GM19395 (cell line): ENCODE measurements at regions not wholly inside any gene's neighbourhood (a gene's known extent, or its start where the extent isn't known, plus 50 kb on each side); places are given as distances from the start of the nearest gene placed in this dataset.

ENCODE experiments used
- ATAC-seq: cut with Tn5 transposase; IDR thresholded peaks from one replicate; pipeline ENCODE4 v1.9.1; 2021; ENCODE audit warnings: mild to moderate bottlenecking, moderate library complexity; ENCODE audit not compliant: unreplicated experiment

DNA sequence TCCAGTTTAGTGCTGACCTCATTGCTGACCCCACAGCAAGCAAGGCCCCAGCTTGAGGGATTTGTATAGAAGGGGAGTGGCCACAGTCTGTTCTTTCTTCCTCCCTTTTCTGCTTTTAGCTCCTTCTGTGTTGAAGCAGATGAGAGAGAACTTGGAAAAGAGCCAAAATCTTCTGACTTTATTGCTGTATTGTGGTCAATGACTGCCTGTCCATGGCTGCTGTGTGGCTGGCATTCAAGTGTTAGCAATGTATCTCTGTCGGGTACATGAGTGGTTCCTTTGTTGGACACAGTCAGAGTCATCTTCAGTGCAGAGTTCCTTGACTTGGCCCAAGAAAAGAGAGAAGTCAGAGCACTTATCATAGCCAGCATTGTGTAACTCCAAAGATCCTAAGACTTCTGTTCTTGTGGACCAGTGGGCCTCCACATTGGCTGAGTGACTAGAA, 154.1 kb downstream of the LRRC70 start:
- no peak for ATAC-seq

DNA sequence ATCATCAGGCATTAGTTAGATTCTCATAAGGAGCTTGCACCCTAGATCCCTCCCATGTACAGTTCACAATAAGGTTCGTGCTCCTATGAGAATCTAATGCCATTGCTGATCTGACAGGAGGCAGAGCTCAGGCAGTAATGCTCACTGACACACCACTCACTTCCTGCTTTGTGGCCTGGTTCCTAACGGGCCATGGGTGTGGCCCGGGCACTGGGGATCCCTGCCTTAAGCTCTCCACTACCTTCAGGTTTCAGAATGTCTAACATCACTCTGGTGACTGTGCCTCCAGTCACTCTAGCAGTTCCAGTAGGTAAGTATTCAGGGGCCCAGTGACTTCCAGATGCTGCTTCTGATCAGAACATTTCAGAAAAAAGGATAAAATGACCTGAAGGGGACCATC, 152.4 kb downstream of the LRRC70 start:
- no peak for ATAC-seq

DNA sequence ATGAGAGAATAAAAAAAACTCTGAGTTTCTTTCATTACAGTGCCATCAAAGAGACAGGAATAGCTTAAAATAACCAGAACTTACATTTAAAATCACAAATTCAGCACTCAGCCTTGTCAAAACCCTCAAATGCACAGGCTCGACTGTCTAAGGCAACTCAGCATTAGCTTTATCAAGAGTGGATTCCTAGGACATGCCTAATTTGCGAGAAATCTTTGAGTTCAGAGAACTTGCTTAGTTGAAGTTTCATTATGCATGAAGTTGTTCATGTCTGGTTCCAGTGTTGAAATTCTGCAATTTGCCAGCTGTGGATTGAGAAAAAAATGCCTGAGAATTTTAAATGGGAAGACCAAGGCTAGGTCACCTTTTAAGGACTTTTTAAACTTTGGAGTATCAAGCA, 151.1 kb downstream of the LRRC70 start:
- ATAC-seq: no peak

DNA sequence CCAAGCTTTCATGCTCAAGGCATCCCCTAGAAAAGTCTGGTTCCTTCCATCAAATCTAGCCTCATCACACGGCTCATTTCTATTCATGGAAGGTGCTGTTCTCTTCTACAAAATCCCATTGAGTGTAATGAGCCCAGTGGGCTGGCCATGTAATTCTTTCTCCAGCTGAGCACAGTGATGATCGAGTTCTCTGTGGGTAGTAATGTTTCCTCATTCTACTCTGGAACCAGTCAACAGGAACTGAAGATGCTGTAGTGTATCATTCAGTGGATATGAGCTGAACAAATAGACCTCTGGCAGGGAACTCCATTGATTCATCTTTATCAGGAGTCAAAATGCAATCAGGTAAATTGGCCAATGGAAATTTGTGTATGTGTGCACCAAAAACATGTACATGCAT, 149.2 kb downstream of the LRRC70 start:
- no peak for ATAC-seq

DNA sequence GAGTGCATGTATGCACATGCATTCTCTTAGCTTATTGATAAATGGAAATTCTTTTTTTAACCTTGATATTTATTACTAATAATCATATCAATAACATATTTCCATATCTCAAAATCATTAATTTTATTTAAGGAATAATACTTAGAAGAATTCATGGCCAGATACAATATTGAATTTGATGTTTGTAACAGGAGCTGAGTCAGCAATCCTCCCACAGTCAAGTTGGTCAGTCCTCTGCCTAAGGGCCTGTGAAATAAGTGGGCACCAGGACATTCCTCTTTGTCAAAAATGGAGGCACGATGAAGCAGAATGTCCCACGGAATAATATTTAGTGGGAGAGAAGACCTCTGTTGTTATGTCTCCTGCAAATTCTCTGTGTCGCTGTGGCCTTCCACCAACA, 148.6 kb downstream of the LRRC70 start:
- ATAC-seq: no peak

DNA sequence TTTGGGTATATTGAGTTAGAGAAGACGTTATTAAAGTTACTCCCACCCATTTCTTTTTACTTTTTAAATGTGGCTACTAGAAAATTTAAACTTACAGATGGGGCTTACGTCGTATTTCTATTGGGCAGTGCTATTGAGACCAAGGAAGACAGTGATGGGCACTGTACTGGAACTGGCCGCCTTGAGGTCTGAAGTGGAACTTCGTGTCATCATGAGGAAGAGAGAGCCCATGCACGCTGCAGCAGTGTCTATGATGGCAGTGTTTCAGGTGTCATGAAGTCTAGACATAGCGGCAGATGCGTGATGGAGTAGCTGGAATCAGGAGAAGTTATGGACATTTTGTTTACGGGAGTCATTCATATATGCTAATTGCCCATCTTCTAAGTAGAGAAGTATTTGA, 143.7 kb downstream of the LRRC70 start:
- no peak for ATAC-seq

DNA sequence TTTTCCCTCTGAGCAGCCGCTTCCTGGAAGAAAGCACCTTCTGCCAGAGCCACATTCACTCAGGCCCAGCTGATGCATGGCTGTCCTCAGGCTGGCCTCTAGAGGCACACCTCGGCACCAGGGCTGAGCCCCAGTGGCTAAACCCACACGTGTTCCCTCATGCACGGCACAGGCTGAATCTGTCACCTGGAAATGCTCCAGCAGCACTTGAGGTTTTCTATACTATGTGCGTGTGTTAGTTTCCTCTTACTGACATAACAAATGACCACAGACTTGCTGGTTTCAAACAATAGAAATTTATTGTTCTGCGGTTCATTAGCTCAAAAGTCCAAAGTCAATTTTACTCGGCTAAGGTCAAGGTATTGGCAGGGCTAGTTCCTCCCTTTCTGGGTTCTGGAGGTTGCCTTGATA, 141.4 kb downstream of the LRRC70 start:
- peak; percentile 95 for ATAC-seq

DNA sequence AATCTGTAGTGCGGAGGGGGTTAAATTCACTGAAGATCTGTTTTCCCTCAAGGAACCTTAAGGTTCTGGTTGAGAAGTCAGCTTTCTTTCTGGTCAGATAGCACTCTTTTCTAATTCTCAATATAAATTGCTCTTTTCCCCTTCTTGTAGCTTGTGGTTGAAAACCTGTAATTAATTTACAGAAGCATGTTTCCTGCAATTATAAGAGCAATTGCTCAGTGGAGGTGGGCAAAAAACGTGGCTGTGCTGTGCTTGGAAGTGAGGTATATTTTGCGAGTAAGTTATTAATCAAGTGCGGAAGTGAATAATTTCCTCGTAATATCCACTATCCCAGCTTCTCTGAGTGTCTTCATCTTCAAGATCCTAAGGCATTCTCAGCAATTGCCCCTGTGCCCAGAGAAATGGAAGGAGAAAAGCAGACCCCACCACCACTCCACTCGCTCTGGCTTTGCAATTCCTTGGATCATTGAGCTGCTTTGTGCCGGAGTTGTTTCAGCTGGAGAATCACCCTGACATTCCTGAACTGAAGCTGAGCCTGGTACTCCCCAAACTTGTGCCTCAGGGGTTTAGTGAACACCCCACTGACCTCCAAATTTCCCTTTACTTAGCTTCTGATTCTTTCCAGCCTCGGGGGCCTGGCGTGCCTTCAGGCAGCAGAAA, 140.6 kb downstream of the LRRC70 start:
- no peak for ATAC-seq

DNA sequence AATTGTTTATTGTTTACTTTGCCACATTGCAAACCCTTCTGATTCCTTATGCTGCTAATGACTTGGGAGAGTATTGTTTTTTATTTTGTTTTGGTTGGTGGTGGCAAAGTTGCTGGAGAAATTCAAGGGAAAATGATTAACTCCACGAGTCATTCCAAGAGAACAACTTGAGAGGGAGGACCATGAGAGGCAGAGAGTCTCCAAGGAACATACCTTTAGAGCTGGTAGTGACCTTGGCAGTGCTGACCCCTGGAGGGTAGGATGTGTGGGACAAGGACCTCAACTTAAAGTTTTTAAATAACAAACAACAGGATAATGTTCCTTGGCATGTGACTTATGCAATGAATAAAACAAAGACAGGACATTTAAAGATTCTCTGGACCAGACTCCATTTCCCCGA, 139.7 kb downstream of the LRRC70 start:
- no peak for ATAC-seq

DNA sequence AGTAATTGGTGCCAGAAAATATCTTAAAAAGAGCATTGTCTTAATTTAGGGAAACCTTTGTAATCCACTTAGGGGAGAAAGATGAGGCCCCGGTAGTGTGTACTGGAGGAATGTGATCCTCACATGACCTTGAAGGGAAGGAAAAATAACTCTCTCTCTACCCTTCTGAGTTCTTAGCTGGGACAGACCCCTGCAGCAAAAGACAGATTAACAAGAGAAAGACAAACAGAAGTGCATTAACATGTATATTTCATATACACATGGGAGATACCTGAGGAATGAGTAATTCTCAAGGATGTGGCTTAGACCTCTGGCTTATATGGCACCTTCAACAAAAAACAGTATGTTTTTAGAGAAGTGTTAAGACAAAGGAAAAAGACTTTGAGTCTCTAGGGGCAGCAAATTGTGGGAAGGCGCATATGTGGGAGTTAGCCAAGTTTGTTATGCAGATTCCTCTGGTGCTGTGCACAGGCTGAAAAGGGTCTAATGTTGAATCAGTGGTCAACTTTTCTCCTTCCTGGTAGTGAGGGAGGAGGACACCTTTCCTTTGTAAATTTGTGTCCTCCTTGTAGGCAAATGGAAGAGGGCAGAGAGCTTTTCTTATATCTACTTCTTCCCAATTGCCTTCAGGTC, 138.8 kb downstream of the LRRC70 start:
- no peak for ATAC-seq

DNA sequence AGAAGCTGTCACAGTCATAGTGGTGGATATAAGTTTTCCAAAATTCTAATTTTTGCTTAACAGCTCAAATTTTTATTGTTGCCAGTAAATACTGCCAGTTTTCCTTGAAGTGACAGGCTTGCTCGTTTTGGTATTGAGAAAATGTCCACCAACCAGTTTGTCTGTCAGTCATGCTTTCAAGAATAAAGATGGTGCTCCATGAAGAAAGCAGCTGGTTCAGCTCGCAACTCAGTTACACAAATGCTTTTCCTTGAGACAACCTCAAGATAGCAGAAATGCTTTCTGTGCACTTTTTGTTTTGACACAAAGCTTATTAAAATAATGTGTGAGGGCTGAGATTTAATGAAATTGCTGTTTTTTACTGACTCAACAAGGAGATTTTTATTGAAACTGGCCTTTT, 135.7 kb downstream of the LRRC70 start:
- no peak for ATAC-seq

DNA sequence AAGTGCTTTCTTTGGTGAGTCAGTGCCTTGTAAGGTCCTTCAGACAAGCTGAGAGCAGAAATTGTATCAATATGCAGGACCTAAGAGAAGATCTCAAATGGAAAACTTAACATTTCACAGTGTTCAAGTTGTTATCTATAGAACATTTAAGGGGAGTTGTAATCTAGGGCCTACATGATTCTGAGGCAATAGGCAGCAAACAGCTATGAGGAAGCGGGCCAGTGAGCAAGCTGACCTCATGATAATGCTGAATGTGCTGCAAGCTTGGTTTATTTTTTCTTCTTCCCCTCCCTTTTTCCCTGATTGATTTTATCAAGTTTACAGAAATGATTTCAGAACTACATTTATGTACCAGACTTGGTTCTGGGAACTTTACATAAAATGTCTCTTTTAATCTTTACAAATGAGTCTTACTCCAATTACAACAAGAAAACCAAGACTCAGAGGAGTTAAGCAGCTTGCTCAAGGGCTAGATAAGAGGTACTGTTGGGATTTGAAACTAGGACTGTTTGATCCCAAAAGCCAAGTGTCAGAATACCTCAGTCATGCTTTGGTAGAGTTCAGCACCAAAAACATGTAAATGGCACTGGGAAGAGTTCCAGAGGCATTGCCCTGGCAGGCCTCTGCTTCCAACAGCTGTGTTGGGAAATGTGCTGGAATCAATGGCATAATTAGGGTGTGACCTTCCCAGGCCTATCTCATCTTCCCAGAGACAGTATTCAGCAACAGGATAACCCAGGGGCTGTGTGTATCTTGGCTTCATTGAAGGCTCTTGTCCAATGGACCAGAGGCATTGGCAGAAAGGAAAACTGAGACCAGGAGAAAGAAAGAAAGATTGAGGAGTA, 130.1 kb downstream of the LRRC70 start:
- no peak for ATAC-seq

DNA sequence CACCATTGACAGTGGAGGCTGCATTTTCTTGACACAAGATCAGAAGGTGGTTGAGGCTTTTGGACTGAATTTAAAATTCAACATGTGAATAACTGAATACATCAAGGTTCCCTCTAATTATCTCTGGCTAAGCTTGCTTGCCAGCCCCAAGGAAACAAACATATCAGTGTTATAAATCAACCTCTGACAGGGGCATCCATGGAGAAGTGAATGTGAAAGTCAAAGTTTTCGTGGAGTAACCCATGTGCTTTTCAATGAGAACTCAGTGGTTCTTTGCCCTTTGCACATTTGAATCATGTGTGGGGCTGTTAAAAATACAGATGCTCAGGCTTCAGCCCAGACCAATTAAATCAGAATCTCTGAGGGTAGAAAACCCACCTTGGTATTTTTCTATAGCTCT, 128.9 kb downstream of the LRRC70 start:
- no peak for ATAC-seq

DNA sequence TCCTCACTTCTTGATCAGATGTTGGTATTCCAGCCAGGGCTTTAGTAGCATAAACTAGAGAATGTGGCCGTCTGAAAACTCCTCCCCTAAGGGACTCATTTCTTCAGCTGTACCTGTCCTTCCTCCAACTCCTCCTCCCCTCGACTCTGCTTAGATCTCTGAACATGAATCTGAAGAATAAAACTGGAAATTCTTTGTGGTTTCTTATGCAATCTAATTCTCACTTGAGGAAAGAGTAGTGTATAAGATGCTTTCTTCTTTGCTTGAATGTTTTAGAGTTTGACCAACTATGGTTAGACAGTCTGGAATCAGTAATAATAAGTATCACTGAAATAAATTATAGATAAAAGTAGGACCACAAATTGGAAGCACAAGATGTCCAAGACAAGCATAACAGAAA, 128.5 kb downstream of the LRRC70 start:
- no peak for ATAC-seq

DNA sequence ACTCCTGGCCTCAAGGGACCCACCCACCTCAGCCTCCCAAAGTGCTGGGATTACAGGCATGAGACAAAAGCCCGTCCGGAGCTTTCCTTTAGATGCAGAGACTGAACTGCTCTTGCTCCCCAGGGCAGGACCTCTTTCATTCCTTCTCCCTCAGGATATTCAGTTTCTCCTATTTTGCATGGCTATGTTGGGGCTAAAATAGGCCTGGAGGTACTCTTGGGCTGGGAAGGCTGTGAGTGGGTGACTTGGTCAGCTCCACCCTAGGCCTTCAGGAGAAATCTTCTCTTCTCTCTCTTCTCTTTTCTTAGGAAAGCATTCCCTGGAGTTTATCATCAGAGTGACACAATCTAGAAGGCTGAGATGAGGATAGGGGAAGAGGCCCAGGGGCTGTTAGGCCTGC, 126.4 kb downstream of the LRRC70 start:
- ATAC-seq: no peak

DNA sequence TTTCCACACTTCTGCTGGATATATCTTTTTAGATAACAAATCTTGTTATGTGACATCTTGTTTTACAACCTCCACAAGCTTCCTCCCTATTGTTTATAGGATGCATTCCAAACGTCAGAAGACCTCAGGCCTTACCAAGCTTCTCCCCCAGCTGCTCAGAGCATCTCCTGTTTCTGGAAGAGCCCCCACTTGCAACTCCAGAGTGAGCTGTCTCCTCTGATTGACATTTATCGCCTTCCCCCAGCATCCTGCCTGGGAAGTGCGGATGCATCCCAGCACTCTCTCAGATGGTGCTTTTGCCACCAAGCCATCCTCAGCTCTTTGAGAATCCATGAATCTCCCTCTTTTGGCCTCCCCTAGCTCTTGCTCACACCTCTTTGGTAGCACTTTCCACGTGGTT, 123.5 kb downstream of the LRRC70 start:
- no peak for ATAC-seq

DNA sequence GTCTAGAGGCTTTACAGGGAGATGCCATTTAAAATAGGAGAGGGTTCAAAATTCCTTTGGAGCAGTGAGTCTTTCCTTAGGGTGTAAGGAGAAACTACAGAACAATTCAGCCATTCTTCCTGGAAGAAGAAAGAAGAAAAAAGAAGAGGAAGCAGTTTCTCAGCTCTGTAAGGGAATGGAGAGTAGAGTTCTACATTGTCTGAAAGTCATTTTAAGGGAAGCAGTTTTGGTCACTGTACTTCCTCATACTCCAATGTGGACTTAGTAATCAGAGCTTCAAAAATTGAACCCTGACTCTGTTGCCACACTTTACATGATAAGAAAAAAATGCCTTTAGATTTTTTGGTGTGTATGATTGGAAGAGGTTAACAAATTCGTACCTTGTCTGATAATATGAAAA, 122.4 kb downstream of the LRRC70 start:
- ATAC-seq: no peak

DNA sequence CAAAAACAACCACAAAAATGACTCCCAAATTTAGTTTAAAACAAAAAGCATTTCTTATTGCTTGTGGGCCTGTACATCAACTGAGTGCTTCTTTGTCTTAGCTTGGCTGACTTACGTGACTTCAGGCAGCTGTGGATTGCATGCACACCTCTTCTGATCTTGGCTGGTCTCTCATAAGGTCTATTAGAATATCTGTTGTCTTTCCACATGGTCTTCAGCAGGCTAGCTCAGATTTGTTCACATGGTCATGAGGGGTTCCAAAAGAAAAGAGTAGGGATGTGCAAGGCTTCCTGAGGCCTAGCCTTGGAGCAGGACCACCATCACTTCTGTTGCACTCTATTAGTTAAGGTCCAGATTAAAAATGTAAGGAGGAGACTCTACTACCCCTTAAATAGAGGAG, 120.1 kb downstream of the LRRC70 start:
- no peak for ATAC-seq

DNA sequence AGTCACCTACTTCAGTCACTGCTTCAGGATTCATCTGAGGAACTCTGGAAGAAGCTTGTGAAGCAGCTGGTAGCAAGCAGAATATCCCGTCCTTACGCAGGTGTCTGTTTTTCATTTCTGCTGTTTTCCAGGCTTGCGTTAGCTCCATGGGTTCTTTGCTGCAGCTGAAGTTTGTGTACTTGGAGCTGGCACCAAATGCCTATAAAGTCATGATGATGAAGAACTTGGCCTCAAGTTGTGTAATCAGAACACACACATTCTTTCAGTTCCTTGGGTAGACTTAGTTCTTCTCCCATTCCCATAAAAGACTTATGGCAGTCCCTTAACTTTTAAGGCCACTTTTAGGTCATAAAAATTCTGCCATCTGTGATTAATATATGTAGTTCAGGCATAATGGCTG, 116.7 kb downstream of the LRRC70 start:
- no peak for ATAC-seq

DNA sequence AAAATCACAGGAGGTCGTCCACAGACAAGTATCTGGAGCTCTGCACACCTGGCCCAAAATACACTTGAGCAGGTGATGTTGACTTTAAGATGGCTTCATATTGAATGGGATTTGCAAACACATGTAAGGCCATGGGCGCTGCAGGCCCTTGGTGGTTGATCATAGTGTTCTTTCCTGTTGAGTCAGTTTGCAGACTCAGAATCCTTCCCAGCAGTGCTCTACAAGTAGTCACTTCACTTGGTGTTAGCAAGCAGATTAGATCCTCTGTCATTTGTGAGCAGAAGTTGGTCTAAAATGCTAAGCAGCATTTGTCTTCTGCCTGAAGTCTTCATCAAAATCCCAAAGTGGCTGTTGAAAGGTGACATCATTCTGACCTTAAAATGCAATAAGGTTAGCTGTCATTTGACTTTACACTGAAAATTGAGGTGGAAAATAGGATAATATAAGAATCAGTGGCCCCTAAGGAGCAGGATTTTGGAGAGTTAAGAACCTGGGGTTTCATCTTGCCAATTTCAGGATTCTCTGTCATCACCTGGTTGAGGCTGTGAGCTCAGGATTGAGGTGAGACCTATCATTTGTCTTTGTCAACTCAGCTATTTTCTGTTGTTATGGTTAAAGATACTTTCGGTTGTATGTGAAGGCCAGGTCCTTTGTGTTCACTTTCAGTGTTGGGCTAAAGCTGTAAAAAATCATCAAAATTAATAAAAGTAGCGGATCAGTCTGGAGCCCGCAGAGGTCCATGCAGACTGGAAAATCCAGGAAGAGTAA, 114.5 kb downstream of the LRRC70 start:
- ATAC-seq: no peak

DNA sequence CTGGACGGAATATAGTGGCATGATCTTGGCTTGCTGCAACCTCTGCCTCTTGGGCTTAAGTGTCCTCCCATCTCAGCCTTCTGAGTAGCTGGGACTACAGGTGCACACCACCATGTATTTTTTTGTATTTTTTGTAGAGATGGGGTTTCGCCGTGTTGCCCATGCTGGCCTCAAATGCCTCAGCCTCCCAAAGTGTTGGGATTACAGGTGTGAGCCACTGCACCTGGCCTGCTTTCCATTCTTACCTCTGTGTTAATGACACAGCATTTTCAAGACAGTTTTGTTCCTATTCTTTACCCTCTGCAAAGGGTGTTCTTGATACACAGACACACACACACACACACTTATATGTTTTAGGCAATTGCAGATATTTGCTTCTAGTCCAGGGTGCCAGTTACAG, 113.3 kb downstream of the LRRC70 start:
- ATAC-seq: no peak
